GM18499 (cell line): ENCODE measurements at regions not wholly inside any gene's neighbourhood (a gene's known extent, or its start where the extent isn't known, plus 50 kb on each side); places are given as distances from the start of the nearest gene placed in this dataset.

ENCODE experiments used
- ATAC-seq: cut with Tn5 transposase; IDR thresholded peaks from one replicate; pipeline ENCODE4 v1.9.1; 2021; ENCODE audit warnings: moderate number of reproducible peaks; ENCODE audit not compliant: insufficient read depth, unreplicated experiment

DNA sequence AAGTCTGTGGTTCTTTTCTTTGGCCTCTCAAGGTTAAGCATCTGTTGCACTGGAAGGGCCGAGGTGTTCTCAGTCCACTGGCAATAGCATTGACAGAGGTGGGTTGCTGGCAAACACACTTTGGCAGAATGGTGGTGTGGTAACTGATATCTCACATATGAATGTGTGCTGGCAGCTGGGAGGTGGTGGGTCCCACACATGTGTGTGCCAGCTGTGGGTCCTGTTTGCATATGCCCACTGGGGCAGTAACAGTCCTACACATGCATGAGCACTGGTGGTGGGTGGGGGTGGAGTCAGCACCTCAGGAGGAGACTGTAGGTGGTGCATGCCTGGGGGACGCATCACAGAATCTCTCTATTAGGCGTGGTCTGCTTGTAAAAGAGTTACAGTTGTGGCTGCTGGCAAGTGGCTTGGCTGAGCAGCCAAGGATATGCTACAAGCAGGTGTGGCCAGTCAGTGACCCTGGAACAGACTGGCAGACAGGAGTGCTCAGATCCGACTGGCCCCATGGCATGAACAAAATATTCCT lies 934.3 kb downstream of the GRIK2 start:
- ATAC-seq: no peak

DNA sequence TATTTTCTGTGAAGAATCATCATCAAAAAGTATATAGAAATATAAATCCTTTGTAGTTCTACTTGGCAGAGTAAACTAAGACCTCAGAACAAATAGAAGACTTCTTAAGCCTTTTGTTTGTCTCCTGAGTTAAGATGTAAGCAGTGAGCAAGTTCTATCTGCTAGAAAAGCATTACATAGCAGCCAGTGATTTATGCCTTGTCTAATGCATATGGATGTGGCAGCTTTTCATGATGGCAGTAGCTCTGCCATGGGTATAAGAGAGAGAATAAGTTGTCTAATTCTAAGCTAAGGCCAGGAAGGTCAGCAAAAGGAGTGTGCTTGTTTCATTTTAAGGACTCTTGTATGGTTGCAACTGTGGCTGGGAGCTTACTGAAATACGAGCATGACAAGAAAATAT lies 920.2 kb downstream of the GRIK2 start:
- ATAC-seq: no peak

DNA sequence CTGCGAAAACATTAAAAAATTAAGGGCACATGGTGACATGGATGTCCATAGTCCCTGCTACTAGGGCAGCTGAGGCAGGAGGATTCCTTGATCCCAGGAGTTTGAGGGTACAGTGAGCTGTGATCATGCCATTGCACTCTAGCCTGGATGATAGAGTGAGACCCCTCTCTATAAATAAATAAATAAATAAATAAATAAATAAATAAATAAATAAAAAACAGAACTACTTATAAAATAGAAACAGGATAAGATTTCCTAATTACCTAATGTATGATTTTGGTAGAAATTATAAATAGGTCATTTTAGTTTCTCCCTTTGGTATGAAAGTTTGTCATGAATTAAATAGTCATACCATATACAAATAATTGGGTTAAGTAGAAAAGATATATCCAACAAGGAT lies 916.2 kb downstream of the GRIK2 start:
- no peak for ATAC-seq

DNA sequence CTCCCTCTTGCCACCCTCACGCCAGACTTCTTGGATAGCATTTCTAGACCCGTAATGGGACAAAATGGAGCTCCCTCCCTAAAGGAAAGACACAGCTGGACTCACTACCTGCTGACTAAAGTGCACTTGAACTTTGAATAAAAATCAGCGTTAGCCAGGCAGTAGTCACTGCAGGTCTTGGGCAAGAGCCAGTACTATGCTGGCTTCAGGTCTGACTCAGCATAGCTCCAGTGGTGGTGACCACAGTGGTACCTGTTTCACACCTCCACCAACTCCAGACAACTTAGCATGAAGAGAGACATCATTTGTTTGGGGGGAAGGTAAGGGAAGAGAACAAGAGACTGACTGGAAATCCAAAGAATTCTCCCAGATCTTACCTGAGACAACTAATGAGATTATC lies 906.8 kb downstream of the GRIK2 start:
- ATAC-seq: no peak

DNA sequence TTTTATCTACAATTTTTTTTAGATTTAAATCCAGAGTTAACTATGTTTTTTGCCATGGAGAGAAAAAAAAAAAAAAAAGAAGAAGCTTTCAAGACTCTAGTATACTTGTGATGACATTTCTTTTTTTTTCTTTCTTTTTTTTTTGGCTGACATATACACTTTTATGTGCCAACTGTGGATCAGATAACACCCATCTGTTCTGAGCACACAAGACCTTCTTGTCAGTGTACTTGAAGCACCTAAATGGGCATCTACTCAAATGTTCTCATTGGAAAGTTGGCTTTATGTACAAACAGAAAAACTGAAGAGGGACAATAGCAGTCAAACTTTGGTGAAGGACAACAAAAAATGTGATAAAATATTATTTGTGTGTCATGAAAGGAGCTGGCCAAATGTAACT lies 904.5 kb downstream of the GRIK2 start:
- ATAC-seq: no peak
